HG03378 (cell line): ENCODE measurements at regions not wholly inside any gene's neighbourhood (a gene's known extent, or its start where the extent isn't known, plus 50 kb on each side); places are given as distances from the start of the nearest gene placed in this dataset.
A peak's percentile ranks its signal among the peaks of the same experiment; 100 is the strongest.

Experiments used
- ATAC-seq: cut with Tn5 transposase; IDR thresholded peaks from one replicate; pipeline ENCODE4 v1.9.1; 2021; ENCODE audit warnings: mild to moderate bottlenecking, moderate library complexity; ENCODE audit not compliant: unreplicated experiment

DNA sequence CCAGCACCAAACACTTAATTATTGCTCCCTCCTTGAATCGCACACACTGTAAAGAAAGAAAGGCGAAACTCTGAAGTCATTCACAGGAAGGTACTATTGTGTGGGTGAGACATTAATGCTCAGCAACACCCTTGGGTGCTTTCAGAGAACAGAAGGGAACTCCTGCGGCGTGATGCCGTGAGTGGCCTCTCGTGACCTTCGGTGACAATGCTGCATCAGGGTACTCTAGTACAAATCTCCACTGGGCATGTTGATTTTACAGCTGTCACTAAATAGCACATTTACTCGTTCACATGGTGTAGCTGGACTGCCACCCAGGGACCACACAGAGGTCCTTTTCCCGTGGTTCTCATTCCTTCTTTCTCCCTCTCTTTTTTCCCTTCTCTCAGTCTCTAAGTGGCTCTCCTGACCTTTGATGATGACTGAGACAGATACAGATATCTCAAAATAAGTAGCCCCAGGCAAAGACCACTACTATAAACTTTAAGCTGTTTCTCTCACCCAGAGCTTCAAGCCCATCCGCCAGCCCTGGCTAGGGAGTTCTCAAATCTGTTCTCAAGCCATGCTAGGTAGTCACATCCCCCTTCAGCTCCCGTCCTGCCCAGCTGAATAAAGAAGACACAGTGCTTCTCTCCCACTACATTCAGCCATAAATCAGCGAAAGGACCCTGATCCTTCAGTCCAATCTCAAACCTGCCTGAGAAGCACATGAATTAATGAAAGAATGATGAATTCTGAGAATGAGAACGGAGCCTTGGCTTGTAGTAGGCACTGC lies 223.4 kb upstream of the FMN2 start:
- no peak for ATAC-seq

DNA sequence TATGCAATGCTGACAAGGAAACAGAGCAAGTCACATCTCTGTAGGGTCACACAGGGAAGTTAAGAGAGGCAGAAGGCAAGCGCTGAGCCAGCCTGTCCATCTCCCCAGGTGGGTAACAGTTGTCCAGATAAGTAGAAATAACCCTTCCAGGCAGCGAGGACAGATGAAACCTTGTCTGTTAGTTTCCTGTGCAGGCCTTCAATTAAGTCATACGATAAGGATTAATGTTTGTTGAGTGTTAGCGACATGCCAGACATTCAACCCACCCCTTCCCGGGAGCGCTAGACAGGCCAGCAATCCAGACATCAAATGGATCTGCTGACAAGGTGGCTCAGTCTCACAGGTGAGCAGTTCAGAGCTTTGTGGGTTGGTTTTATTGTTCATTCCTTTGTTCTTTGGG lies 221.5 kb upstream of the FMN2 start:
- no peak for ATAC-seq

DNA sequence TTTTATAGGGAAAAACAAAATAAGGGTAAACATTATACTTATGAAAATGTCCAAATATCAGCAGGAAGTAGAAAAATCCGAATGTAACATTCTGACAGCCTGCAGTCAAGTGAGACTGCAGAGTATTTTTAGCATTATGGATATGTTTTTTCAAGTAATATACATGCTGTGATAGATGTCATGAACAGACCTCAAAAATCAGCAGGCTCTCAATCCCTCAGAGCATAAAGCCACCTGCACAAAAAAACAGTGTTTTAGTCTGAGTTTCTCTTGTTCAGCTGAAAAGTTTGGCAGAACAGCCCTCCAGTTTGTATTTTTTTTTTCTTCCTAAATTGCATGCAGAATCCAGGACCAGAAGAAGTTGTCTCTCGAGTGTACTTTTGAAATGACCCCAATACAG lies 219.1 kb upstream of the FMN2 start:
- ATAC-seq = no peak

DNA sequence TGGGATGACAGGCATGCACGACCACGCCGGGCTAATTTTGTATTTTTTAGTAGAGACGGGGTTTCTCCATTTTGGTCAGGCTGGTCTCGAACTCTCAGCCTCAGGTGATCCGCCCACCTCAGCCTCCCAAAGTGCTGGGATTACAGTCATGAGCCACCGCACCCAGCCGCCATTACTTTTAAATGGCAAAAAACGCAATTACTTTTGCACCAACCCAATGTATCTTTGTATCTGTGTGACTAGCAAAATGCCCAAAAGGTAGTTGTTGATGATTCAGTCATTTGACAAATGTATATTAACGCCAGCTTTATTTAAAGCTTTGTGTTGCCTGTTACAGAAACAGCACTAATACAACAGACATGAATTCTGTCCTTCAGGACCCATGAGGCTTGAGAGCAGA lies 216.9 kb upstream of the FMN2 start:
- no peak for ATAC-seq

DNA sequence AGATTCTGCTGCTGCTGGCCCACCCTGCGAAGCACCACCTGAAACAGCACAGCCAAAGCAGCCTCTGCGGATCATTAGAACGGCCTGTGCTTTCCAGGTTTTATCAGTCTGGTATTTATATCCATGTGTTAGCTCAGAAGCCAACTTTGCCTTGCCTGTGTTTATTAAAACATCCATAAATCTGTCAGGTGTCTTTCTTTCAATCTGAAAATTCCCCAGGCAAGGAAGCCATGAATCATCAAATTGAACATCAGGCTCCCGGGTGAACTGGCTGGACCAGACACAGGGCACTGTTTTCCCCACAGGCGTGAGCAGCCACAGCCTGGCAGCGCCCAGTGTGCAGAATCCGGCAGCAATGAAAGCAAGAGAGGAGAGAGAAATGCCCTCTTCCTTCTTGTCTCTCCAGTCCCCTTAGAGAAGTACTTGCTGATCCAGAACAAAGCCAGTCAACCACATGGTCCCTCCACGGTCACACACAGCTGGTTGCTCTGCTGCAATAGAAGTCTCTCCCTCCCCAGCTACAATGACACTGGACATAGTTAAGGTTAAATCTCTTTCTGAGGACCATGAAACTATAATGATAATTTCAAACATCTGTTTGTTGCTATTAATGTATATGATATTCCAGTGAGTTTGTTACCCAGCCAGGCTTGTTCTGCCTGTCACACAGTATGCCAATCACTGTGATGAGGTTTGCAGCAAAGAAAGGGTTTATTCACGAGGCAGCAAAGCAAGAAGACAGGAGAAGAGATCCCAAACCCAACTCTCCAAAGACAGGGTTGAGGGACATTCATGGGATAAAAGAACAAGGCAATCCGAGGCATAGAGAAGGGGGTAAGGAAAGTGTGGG lies 212.1 kb upstream of the FMN2 start:
- no peak for ATAC-seq

DNA sequence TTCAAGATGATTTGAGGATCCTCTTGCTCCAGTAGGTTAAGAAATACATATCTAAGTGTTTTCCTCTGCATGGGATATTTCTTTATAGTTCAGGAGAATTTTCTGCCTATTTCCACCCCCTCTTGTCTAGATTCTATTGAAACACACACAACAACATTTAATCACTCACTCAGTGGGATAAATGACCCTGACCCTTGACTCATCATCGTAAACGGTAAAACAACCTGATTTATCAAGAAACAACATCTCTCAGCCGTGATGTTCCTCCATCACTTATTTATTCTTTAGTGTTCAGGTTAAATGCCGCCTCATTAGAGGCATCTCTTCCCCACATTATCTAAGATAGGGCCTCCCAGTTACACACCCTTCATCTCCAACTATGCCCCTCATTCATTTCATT lies 208.7 kb upstream of the FMN2 start:
- no peak for ATAC-seq

DNA sequence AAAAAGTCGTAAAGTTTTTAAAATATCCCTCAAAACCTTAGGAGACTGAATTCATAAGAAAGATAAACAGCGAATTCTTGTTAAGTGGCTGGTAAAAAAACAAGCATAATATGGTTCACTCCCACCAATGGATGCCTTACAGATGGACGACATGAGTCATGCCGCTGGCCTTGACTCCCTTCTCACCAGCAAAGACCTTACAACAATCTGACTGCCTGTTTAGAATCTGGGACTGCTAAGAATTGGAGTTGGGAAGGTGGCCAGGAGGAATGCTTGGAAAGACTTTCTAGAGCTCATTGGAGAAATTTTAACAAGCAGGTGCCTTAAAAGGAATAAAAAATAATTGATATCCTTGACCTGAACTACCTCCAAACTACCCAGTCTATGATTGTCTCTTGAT lies 206.9 kb upstream of the FMN2 start:
- ATAC-seq = no peak

DNA sequence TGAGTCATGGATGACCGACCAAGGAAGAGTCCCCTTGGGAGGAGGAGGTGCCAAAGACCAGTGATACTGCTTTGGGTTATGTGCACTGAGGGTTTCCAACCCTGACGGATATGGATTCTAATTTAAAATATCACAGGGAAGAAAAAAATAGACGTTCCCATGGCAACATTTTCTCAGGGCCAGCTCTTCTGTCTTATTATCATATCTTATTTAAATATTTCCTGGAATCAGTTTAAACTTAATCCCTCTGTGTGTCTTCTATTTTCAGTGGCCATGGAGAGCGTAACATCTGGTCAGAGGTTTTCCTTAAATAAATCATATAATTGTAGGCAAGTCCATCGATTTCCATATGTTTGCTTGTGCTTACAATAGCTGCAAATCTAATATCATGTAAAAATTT lies 205.4 kb upstream of the FMN2 start:
- no peak for ATAC-seq

DNA sequence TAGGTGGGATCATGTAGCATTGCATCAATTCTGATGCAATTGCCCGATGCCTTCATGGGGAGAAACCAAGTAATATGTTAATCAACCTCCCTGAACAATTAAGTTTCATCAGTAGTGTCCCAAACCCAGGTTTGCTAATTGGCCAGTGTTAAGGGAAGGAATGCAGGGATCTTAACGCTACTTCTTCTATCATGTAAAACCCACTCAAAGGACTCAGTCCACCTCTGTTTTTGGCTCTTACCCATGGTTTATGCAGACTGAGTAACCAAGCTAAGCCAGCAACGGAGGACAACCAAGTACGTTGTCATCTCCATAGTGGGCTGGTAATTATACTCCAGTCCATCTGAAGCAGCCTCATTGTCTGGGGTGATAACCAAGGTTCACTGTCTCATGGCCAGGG lies 203.0 kb upstream of the FMN2 start:
- ATAC-seq = no peak

DNA sequence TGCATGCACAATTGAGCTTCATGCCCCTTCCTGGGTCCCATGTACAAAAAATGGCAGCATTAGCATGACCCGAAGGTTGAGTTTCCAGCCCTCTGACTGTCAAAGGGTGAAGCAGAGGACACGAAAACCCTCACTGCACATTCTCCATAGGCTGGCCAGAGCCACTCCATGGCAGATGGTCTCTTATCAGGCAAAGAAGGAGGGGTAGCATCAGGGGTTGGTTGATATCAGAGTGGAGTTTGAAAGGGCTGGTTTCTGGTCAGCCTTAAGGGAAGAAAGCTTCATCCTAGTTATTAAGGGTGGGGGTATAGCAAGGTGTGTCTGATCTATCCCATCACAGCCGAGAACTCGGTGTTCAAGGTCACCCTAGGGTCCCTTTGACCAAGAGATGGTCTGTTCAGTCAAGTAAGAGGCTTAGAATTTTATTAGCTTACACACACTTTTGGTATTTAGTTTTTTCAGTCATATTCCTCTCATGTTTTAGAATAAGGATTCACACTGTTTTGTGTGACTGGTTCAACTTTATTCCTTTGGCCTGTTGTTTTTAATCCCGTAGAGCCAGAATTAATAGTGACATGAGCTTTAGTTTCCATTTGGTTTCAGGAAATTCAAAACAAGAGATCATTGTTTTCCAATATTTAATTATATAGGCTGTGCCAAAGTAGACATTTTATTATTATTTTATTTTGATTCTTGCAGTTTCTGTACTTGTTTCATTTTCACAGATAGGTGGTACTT lies 199.9 kb upstream of the FMN2 start:
- ATAC-seq = no peak

DNA sequence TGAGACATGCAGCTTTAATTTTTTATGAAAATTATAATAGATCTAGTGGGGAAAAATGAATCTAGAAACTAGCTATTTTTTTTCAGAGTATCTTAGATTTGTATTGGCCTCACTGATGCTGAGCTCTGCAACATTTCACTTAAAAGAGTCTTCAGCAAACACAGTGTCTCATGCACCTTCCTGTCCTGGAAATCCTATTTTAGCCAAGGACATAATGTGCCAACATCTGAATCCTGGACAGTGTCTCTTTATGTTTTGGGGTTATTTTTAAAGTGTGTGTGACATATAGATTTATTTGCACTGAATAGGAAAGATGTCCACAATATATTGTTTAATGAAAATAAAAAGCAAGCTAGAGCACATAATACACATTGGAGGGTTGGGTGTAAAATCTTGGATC lies 199.1 kb upstream of the FMN2 start:
- no peak for ATAC-seq

DNA sequence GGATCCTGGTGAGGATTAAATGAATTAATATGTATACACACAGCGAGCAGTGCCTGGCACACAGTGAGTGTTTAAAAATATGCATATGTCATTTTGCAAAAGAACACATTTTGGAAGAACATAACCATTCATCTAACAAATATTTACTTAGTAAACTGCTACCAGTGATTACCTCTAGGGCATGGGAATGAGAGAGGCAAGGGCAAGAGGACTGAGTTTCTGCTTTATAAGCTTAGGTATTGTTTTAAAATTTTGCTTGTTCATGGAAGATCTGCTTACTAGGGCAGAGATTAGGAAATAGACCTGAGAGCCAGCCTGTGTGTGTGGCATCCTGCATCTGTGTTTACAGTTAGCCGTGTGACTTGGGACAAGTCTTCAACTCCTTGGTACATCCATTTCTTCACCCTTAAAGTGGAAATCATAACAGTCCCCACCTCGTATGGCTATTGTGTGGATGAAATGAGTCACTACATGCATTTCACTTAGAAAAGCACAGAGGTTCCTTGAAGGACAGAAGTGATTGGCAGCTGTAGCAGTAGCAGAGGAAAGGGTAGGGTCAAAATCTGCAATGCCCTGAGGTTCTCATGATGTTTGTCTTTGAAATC lies 198.5 kb upstream of the FMN2 start:
- no peak for ATAC-seq

DNA sequence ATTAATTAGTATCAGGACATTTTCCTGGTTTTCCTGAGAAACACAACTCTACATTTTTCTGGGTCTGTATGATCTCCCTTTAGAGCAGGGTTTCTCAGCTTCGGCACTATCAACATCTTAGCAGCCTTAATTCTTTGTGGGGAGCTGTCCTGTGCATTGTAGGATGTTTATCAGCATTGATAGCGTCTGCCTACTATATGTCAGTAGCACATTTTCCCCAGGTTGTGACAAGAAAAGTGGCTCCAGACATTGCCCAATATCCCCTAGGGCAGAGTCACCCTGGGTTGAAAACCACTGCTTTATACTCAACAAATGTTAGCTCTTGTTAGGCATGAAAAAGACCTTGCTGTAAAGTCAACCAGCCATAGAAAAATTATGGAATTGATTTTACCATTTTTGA lies 195.1 kb upstream of the FMN2 start:
- ATAC-seq = no peak

DNA sequence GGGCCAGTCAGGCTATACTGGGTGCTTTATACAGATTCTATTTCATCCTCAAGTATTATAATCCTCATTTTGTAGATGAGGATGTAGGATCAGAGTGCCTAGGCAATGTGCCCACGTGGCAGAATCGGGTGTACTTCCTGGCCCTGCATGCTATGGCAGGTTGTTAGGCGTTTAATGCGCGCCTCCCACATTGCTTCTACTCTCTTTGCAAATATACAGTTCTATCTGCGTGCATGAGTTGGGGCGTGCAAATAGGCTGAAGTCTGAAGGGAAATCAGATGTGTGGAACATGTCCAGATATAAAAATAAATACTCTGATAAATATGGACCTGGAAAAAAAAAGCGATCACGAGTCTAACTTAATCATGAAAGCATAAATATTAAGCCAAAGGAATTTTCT lies 194.7 kb upstream of the FMN2 start:
- no peak for ATAC-seq

DNA sequence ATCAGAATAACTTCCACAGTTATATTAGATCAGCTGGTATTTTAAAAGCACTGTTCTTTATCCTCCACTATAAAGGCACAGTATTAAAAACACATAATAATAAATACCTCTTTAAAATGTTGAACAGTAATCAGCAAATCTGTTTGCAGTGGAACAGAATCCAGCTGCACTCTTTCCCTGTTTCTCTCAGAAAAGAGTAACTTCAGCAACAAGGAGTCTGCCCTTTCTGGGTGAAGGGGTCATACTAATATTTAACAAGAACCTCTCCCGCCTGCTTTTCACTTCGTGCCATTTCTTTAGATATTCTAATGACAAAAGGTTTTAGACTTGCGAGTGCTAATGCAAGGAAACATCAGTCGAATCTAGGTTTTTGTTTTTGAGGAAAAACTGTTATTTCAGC lies 194.2 kb upstream of the FMN2 start:
- no peak for ATAC-seq

DNA sequence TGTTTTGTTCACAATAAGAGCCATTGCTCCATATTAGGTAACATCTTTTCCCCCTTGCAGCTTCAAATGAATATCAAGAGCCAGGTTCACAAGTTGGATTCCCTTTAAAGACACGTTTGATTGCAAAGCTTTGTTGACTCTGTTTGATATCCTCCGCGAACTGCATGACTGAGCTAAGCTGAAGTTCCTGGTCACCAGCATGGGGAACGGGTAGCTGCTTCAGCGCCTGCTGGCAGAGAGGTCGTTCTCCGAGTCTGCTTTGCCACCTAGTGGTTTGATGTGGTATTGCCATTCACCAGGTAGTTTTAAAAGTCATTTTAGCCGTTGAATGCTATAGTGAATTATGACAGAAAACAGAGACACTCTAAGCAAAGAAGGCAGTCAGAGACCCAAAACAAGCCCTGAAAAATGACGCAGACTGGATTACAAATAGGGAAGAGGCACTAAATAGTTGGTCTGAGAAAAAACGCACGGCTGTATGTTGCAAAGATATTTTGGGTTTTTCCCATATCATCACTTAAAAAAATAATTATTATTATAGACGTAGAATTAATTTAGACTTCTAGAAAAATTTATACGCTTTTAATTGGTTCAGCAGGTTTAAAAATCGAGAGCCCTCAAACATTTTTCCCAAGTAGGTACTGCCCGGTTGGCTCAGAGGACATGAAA lies 193.5 kb upstream of the FMN2 start:
- peak; percentile 91 for ATAC-seq

DNA sequence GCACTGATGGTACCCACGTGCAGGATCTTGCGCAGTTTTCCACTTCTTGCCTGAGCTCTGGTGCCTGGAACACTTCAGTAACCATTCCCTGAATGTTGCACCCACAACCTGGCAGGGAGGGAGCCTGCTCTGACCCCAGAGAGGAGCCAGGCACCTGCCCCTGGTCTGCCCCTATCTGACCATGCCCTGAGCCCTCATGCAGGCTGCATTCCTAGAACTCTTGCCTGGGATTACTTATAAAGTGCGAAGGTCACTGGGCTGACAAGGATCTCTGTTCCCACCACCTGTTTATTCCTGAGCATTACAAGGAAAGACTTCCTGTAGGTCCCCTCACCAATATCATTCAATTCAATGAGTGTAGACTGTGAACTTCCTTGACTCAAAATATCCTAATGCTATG lies 191.9 kb upstream of the FMN2 start:
- no peak for ATAC-seq

DNA sequence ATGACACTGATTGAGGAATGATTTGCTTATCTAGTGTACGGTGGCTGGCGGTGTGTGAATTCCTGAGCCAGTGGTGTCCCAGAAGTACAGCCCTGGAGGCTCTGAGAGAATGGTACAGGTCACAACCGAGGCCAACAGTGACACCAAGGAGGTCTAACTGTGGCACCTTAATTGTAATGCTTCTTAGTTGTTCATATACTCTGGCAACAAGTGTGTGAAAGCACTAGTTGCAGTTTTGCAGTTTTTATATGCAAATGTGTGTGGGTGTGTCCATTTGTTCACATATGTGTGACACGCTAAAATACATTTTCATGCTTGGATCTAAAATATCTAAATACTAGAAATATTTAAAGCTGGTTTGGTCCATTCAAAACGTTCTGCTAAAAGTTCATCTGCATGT lies 185.3 kb upstream of the FMN2 start:
- no peak for ATAC-seq

DNA sequence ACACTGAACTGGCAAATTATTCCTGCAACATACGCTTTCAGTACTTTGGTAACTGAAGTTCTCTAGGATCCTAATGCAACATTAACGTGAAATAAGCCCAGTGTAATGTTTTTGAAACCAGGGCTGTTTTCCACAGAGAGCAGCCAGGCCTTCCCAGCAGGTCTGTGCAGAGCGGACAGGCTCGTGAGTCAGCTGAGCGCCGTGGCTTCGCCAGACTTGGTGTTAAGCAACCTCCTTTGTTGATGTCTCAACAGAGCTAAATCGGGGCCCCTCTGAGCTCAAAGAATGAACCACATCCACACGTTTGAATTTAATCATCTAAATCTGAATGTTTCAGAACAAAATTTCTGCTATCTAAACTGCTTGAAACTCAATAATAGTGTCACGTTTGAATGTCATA lies 181.8 kb upstream of the FMN2 start:
- ATAC-seq = no peak

DNA sequence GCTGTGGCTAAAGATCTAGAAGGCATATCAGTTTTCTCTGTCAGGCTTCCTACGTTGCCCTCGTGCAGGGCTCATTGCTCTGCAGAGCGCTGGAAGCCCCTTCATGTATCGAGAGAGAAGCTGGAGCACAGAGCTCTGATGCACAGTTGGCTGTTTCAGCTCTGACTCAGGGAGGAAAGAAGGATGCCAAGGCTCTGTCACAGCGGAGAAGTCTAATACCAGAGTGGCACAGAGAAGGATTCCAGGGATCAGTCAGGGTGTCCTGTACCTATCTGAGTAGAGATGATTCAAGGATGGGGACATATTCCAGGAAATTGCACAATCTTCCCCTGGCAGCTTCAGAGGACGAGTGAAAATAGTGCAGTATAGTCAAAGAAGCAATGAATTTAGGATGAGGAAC lies 179.2 kb upstream of the FMN2 start:
- no peak for ATAC-seq

DNA sequence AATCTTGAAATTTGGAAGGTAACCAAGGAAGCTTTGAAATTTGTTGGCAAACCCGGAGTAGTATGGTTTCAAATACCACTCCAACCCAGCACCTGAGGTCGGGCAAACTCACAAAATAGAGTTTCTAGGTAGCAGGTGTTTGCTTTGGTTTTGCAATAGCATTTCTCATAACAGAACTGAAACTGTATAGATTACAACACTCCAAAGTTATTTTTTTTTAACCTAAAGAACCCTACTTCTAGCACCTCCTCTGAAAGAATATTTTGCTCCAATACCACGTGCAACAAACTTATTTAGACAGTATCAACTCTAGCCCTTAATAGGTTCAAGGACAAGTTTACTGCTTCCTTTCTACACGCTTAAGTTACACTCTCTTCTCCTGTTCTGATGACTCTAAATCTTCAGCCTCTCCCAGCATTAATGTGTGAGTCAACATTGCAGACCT lies 178.5 kb upstream of the FMN2 start:
- ATAC-seq = no peak
